HepG2 (cell line): ENCODE measurements at regions not wholly inside any gene's neighbourhood (a gene's known extent, or its start where the extent isn't known, plus 50 kb on each side); places are given as distances from the start of the nearest gene placed in this dataset.

Experiments used
- AHR ChIP-seq: IDR thresholded peaks from 2 replicates; pipeline ENCODE4 v1.6.1; 2018; ENCODE audit warnings: missing genetic modification reagents, missing compliant biosample characterization
- CBX1 ChIP-seq: IDR thresholded peaks from one replicate; pipeline ENCODE4 v1.6.1; 2016; ENCODE audit warnings: antibody characterized with exemption, low read depth
- CBX2 ChIP-seq, 2 experiments: fragments of 200-600 bp in 1 of 2; sonication (generic); formaldehyde crosslinking in 1 of 2; IDR thresholded peaks; 2 replicates each; pipeline versions ENCODE4 v1.7.0 to v1.8.1; 2018 to 2022; ENCODE audit warnings: low read depth in 2 of 2, low read length in 1 of 2, mild to moderate bottlenecking in 1 of 2, missing genetic modification reagents in 1 of 2
- FOXP1 ChIP-seq, 2 experiments: fragments of 450-650 bp in 1 of 2; IDR thresholded peaks; 2 replicates each; pipeline ENCODE4 v1.6.1; 2017 to 2018; ENCODE audit warnings: antibody characterized with exemption in 1 of 2
- LCORL ChIP-seq, 2 experiments: fragments of 450-650 bp in 1 of 2; sonication (generic) in 1 of 2; formaldehyde crosslinking in 1 of 2; IDR thresholded peaks; 2 replicates each; pipeline versions ENCODE4 v1.5.0 to v1.6.1; 2017 to 2020; ENCODE audit warnings: antibody characterized with exemption in 1 of 2, missing genetic modification reagents in 1 of 2
- RBAK ChIP-seq: sonication (generic); formaldehyde crosslinking; IDR thresholded peaks from 2 replicates; pipeline ENCODE4 v1.5.1; 2020; ENCODE audit warnings: mild to moderate bottlenecking, missing genetic modification reagents
- RBFOX2 ChIP-seq: fragments of 200-400 bp; formaldehyde crosslinking; IDR thresholded peaks from 2 replicates; pipeline ENCODE4 v1.6.1; 2017; ENCODE audit warnings: low read depth, mild to moderate bottlenecking, low read length
- RXRA ChIP-seq: sonication (generic); formaldehyde crosslinking; IDR thresholded peaks from 2 replicates; pipeline ENCODE4 v1.5.1; 2020; ENCODE audit warnings: missing genetic modification reagents
- SNAPC4 ChIP-seq: sonication (generic); formaldehyde crosslinking; IDR thresholded peaks from 2 replicates; pipeline ENCODE4 v1.4.0; 2020; ENCODE audit warnings: mild to moderate bottlenecking, missing genetic modification reagents
- SRSF4 ChIP-seq: fragments of 200-400 bp; formaldehyde crosslinking; IDR thresholded peaks from one replicate; pipeline ENCODE4 v1.6.1; 2018; ENCODE audit warnings: mild to moderate bottlenecking, low read depth, low read length, moderate library complexity; ENCODE audit not compliant: poor library complexity, severe bottlenecking
- ZC3H4 ChIP-seq: sonication (generic); formaldehyde crosslinking; IDR thresholded peaks from 2 replicates; pipeline ENCODE4 v1.4.0; 2020; ENCODE audit warnings: missing genetic modification reagents, borderline replicate concordance
- ZIK1 ChIP-seq: sonication (generic); formaldehyde crosslinking; IDR thresholded peaks from 2 replicates; pipeline ENCODE4 v1.5.0; 2020; ENCODE audit warnings: mild to moderate bottlenecking, low read depth, missing genetic modification reagents, borderline replicate concordance
- ZNF318 ChIP-seq: sonication (generic); formaldehyde crosslinking; IDR thresholded peaks from 2 replicates; pipeline ENCODE4 v1.4.0; 2020; ENCODE audit warnings: mild to moderate bottlenecking, missing genetic modification reagents
- ZNF512 ChIP-seq: sonication (generic); formaldehyde crosslinking; IDR thresholded peaks from 2 replicates; pipeline ENCODE4 v1.4.0; 2020; ENCODE audit warnings: mild to moderate bottlenecking, missing genetic modification reagents
- ZNF878 ChIP-seq: sonication (generic); formaldehyde crosslinking; IDR thresholded peaks from 2 replicates; pipeline ENCODE4 v1.8.1; 2023; ENCODE audit warnings: mild to moderate bottlenecking, missing genetic modification reagents, moderate library complexity

- TF ChIP-seq SNAPC4 (CRISPR knock-in tag) = no peak
- TF ChIP-seq AHR (CRISPR knock-in tag) = no peak
- no peak for TF ChIP-seq CBX1
- TF ChIP-seq ZIK1 (CRISPR knock-in tag) = no peak
- no peak for TF ChIP-seq LCORL (IDR thresholded peaks at IDR 0.05)
- no peak for TF ChIP-seq LCORL (CRISPR knock-in tag; IDR thresholded peaks at IDR 0.05)
- no peak for TF ChIP-seq RBFOX2
- no peak for TF ChIP-seq CBX2 (IDR thresholded peaks at IDR 0.05; ENCODE audit: low read depth, low read length)
- no peak for TF ChIP-seq CBX2 (CRISPR knock-in tag; IDR thresholded peaks at IDR 0.05; ENCODE audit: low read depth)
- TF ChIP-seq RXRA (CRISPR knock-in tag) = no peak
- no peak for TF ChIP-seq ZC3H4 (CRISPR knock-in tag)
- TF ChIP-seq ZNF512 (CRISPR knock-in tag) = no peak
- no peak for TF ChIP-seq ZNF878 (CRISPR knock-in tag)
- TF ChIP-seq RBAK (CRISPR knock-in tag) = no peak
- TF ChIP-seq ZNF318 (CRISPR knock-in tag) = no peak
- no peak for TF ChIP-seq SRSF4
- TF ChIP-seq FOXP1 (IDR thresholded peaks at IDR 0.05) = no peak
- TF ChIP-seq FOXP1 (CRISPR knock-in tag; IDR thresholded peaks at IDR 0.05) = peak; percentile 73
Observed at GRCh38 chrY:7415157-7415633, 503.6 kb upstream of the AMELY start (continued).
